ENCODE measurements at regions not wholly inside any gene's neighbourhood (a gene's known extent, or its start where the extent isn't known, plus 50 kb on each side); places are given as distances from the start of the nearest gene placed in this dataset.

DNA sequence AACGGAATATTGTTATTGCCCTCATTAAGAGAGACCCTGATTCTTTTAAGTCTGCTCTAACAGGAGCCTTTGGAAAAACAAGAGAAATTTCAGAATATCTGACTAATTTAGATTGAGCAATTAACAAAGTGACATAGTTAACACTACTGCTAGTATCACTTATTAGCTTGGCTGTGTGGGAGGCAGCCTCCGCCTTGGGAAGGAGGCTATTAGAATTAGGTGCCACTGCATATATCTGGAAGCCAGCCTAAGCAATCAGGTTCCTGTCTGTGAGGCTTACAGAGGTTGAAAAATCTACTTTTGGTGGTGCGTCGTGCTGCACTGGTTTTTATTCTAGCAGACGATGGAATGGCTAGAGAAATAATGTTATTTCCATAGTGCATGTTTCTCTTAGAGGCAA lies 227.2 kb downstream of the OLFM4 start:
- H3K27me3 ChIP-seq (ENCODE audit: control insufficient read depth, low read length), result no peaks in the 10 kb centered on the region
- no peak overlapping the region for H3K4me3 ChIP-seq (ENCODE audit: low read length)
- no peaks in the 10 kb centered on the region for H3F3A ChIP-seq (ENCODE audit: control insufficient read depth, insufficient read depth)
- H3K4me2 ChIP-seq (ENCODE audit: low read length), result no peak overlapping the region
- H3K27ac ChIP-seq (ENCODE audit: low read depth, low read length), result no peak overlapping the region
- H3K9me2 ChIP-seq (replicated peaks; ENCODE audit: control insufficient read depth, low read length), result no peaks in the 10 kb centered on the region
- H3K9me3 ChIP-seq (ENCODE audit: control insufficient read depth, insufficient read depth, low read length), result no peaks in the 10 kb centered on the region
- H3K4me1 ChIP-seq (ENCODE audit: control insufficient read depth, low read length), result no peaks in the 10 kb centered on the region
- no peak for TF ChIP-seq EZH2phosphoT487 (IDR thresholded peaks at IDR 0.05; ENCODE audit: borderline replicate concordance, low read length)
- TF ChIP-seq, protein P1, sequence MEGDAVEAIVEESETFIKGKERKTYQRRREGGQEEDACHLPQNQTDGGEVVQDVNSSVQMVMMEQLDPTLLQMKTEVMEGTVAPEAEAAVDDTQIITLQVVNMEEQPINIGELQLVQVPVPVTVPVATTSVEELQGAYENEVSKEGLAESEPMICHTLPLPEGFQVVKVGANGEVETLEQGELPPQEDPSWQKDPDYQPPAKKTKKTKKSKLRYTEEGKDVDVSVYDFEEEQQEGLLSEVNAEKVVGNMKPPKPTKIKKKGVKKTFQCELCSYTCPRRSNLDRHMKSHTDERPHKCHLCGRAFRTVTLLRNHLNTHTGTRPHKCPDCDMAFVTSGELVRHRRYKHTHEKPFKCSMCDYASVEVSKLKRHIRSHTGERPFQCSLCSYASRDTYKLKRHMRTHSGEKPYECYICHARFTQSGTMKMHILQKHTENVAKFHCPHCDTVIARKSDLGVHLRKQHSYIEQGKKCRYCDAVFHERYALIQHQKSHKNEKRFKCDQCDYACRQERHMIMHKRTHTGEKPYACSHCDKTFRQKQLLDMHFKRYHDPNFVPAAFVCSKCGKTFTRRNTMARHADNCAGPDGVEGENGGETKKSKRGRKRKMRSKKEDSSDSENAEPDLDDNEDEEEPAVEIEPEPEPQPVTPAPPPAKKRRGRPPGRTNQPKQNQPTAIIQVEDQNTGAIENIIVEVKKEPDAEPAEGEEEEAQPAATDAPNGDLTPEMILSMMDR (IDR thresholded peaks at IDR 0.05; ENCODE audit: low read depth, low read length, poor library complexity, severe bottlenecking), result no peak
- H3K36me3 ChIP-seq (ENCODE audit: control insufficient read depth, low read length), result no peaks in the 10 kb centered on the region
- H3K79me2 ChIP-seq (ENCODE audit: control insufficient read depth, low read length), result no peaks in the 10 kb centered on the region
- H4K20me1 ChIP-seq (ENCODE audit: control insufficient read depth, insufficient read depth, low read depth, low read length), result no peaks in the 10 kb centered on the region

DNA sequence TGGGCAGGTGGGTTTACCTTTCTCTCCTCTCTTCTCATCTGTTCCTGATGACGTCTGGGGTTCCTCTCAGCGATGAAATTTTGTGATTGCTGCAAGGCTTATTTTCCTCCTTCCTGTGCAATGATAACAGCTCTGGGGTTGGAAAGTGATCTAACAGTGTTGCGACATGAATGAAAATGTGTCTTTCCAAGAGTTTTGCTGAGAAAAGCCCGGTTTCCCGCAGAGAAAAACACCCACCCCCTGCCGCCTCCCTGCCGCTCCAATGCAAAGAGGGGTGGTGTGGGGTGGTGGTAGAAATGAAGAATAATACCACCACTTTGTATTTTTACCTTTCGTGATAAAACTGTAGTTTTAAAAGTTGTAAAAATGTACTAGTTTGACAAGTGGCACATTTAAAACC lies 232.0 kb downstream of the OLFM4 start:
- no peaks in the 10 kb centered on the region for H3K4me1 ChIP-seq (ENCODE audit: control insufficient read depth, low read length)
- TF ChIP-seq EZH2phosphoT487 (IDR thresholded peaks at IDR 0.05; ENCODE audit: borderline replicate concordance, low read length), result no peak
- TF ChIP-seq, protein P1 (IDR thresholded peaks at IDR 0.05; ENCODE audit: low read depth, low read length, poor library complexity, severe bottlenecking), result no peak
- no peaks in the 10 kb centered on the region for H4K20me1 ChIP-seq (ENCODE audit: control insufficient read depth, insufficient read depth, low read depth, low read length)
- no peaks in the 10 kb centered on the region for H3K79me2 ChIP-seq (ENCODE audit: control insufficient read depth, low read length)
- no peak overlapping the region for H3K27ac ChIP-seq (ENCODE audit: low read depth, low read length)
- H3K4me2 ChIP-seq (ENCODE audit: low read length), result no peak overlapping the region
- H3F3A ChIP-seq (ENCODE audit: control insufficient read depth, insufficient read depth), result no peaks in the 10 kb centered on the region
- H3K9me2 ChIP-seq (replicated peaks; ENCODE audit: control insufficient read depth, low read length), result no peaks in the 10 kb centered on the region
- H3K4me3 ChIP-seq (ENCODE audit: low read length), result no peak overlapping the region
- H3K9me3 ChIP-seq (ENCODE audit: control insufficient read depth, insufficient read depth, low read length), result no peaks in the 10 kb centered on the region
- no peaks in the 10 kb centered on the region for H3K27me3 ChIP-seq (ENCODE audit: control insufficient read depth, low read length)
- no peaks in the 10 kb centered on the region for H3K36me3 ChIP-seq (ENCODE audit: control insufficient read depth, low read length)

DNA sequence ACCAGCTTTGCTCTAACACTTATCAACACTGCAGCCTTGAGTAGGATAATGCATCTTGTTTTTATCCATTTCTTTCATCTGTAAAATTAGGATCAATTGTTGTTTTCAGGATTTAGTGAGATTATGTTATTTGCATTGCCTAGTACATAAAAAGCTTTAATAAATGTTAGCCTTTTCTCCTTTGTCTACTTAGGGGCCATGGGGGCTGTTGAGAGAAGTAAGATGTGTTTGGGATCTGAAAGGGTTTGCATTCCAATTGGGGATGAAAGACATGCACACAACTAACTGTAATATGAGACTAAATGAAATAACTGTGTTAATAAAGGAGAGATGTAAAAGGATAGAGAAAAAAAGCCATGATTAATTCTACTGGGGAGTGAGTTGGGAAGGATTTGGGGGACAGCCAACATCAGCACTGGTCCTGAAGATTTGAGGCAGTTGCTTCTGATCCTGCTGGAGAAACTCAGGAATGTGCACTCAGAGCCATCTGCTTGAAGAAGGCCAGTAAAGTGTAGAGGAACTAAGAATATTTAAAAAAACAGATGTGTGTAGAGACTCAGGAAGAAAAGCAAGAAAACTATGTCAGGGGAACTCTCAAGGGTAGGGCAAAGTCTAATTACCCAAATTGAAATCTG lies 236.3 kb downstream of the OLFM4 start:
- H3K4me2 ChIP-seq (ENCODE audit: low read length), result no peak overlapping the region
- H3K79me2 ChIP-seq (ENCODE audit: control insufficient read depth, low read length), result no peaks in the 10 kb centered on the region
- H3F3A ChIP-seq (ENCODE audit: control insufficient read depth, insufficient read depth), result no peaks in the 10 kb centered on the region
- H3K27me3 ChIP-seq (ENCODE audit: control insufficient read depth, low read length), result no peaks in the 10 kb centered on the region
- no peak overlapping the region for H3K4me3 ChIP-seq (ENCODE audit: low read length)
- H3K9me2 ChIP-seq (replicated peaks; ENCODE audit: control insufficient read depth, low read length), result no peaks in the 10 kb centered on the region
- no peak overlapping the region for H3K27ac ChIP-seq (ENCODE audit: low read depth, low read length)
- no peak for TF ChIP-seq EZH2phosphoT487 (IDR thresholded peaks at IDR 0.05; ENCODE audit: borderline replicate concordance, low read length)
- TF ChIP-seq, protein P1 (IDR thresholded peaks at IDR 0.05; ENCODE audit: low read depth, low read length, poor library complexity, severe bottlenecking), result no peak
- H3K36me3 ChIP-seq (ENCODE audit: control insufficient read depth, low read length), result no peaks in the 10 kb centered on the region
- no peaks in the 10 kb centered on the region for H4K20me1 ChIP-seq (ENCODE audit: control insufficient read depth, insufficient read depth, low read depth, low read length)
- H3K9me3 ChIP-seq (ENCODE audit: control insufficient read depth, insufficient read depth, low read length), result peaks cover 6% of the 10 kb centered on the region; the same call in 1 of the 2 replicates
- H3K4me1 ChIP-seq (ENCODE audit: control insufficient read depth, low read length), result no peaks in the 10 kb centered on the region
